B cell (primary cell): ENCODE measurements at regions not wholly inside any gene's neighbourhood (a gene's known extent, or its start where the extent isn't known, plus 50 kb on each side); places are given as distances from the start of the nearest gene placed in this dataset.
"Not testable (repeated sequence)": the region's sequence is repeated elsewhere in the genome, so short reads cannot be mapped to it uniquely, and the experiment has no call there.

ENCODE experiments used
- ATAC-seq: fragments of 200-7000 bp; cut with Tn5 transposase; one replicate; pipeline ENCODE4 v1.10.0; 2021; ENCODE audit warnings: low read depth, mild to moderate bottlenecking, moderate number of reproducible peaks, moderate library complexity
- CTCF ChIA-PET: fragments of 350-600 bp; sonication (Branson Sonifier 250); formaldehyde crosslinking; loops from one replicate; lab custom pipeline; 2021; ENCODE audit warnings: antibody characterized with exemption, inconsistent platforms; lab: Charles Lee
- POLR2A ChIA-PET: fragments of 350-600 bp; sonication (Branson Sonifier 250); formaldehyde crosslinking; loops from one replicate; lab custom pipeline; 2021; ENCODE audit warnings: antibody characterized with exemption; lab: Charles Lee
- DNase-seq: peaks from one replicate; pipeline ENCODE4 v3.0.0; 2013
- H2AFZ ChIP-seq: 2 replicates; pipeline ENCODE4 v1.6.1; 2012; ENCODE audit warnings: mild to moderate bottlenecking, low read depth, low read length; ENCODE audit not compliant: insufficient read depth, poor library complexity, severe bottlenecking
- H3K27ac ChIP-seq, 2 donors: 1 replicate in 1 of 2; 2 replicates in 1 of 2; pipeline ENCODE4 v1.5.1; 2012 to 2013; ENCODE audit warnings: low read length in 2 of 2, mild to moderate bottlenecking in 2 of 2, moderate library complexity in 1 of 2
- H3K27me3 ChIP-seq, 4 experiments: fragments of 200-600 bp in 1 of 4; sonication (generic) in 1 of 4; replicated peaks in 1 of 4; 1 replicate in 2 of 4; 2 replicates in 2 of 4; pipeline versions ENCODE4 v1.6.1 to v1.7.0; 2013 to 2016; ENCODE audit warnings: low read length in 3 of 4, mild to moderate bottlenecking in 2 of 4, mixed read lengths in 1 of 4, moderate library complexity in 1 of 4; ENCODE audit not compliant: insufficient read depth in 4 of 4, control insufficient read depth in 3 of 4; ENCODE audit errors: control extremely low read depth in 1 of 4
- H3K36me3 ChIP-seq, 2 experiments: replicated peaks in 1 of 2; 1 replicate in 1 of 2; 2 replicates in 1 of 2; pipeline versions ENCODE4 v1.6.1 to v1.7.1; 2013; ENCODE audit warnings: low read length in 1 of 2; ENCODE audit not compliant: insufficient read depth in 2 of 2, control insufficient read depth in 1 of 2; ENCODE audit errors: control extremely low read depth in 1 of 2, extremely low read depth in 1 of 2
- H3K4me1 ChIP-seq, 2 donors: fragments of 200-600 bp in 1 of 2; sonication (generic) in 1 of 2; 1 replicate in 1 of 2; 2 replicates in 1 of 2; pipeline versions ENCODE4 v1.5.1 to v1.6.1; 2013 to 2017; ENCODE audit warnings: low read length in 2 of 2; ENCODE audit not compliant: control insufficient read depth in 2 of 2, insufficient read depth in 2 of 2
- H3K4me2 ChIP-seq: replicated peaks from 2 replicates; pipeline ENCODE3; 2012; ENCODE audit warnings: mild to moderate bottlenecking, low read depth, low read length; ENCODE audit not compliant: poor library complexity, severe bottlenecking
- H3K4me3 ChIP-seq, 5 experiments: fragments of 200-600 bp in 1 of 5; sonication (generic) in 1 of 5; 1 replicate in 3 of 5; 2 replicates in 2 of 5; pipeline versions ENCODE4 v1.5.1 to v1.7.0; 2011 to 2016; ENCODE audit warnings: low read length in 4 of 5, mild to moderate bottlenecking in 4 of 5, low read depth in 2 of 5, control low read depth in 1 of 5, moderate library complexity in 1 of 5; ENCODE audit not compliant: insufficient read depth in 1 of 5; ENCODE audit errors: control extremely low read depth in 1 of 5, extremely low read depth in 1 of 5
- H3K79me2 ChIP-seq: fragments of 200-600 bp; sonication (generic); one replicate; pipeline ENCODE4 v1.6.0; 2016; ENCODE audit warnings: low read length; ENCODE audit not compliant: control insufficient read depth, insufficient read depth
- H3K9ac ChIP-seq: fragments of 200-600 bp; sonication (generic); 2 replicates; pipeline ENCODE4 v1.6.1; 2017; ENCODE audit warnings: mild to moderate bottlenecking, low read length, moderate library complexity
- H3K9me3 ChIP-seq, 3 donors: one replicate each; pipeline versions ENCODE4 v1.6.1 to v1.7.1; 2013; ENCODE audit warnings: low read length in 2 of 3; ENCODE audit not compliant: control insufficient read depth in 2 of 3, insufficient read depth in 1 of 3; ENCODE audit errors: control extremely low read depth in 1 of 3
- H4K20me1 ChIP-seq: 2 replicates; pipeline ENCODE4 v1.6.0; 2012; ENCODE audit warnings: mild to moderate bottlenecking, low read length; ENCODE audit not compliant: insufficient read depth, control insufficient read depth, poor library complexity, severe bottlenecking
- H3K27ac Mint-ChIP-seq: one replicate; pipeline ENCODE4 v1.8.0; 2021; ENCODE audit warnings: mixed read lengths
- H3K27me3 Mint-ChIP-seq: one replicate; pipeline ENCODE4 v1.8.0; 2021; ENCODE audit warnings: mixed read lengths
- H3K4me1 Mint-ChIP-seq: one replicate; pipeline ENCODE4 v1.8.0; 2021; ENCODE audit warnings: mixed read lengths
- H3K4me3 Mint-ChIP-seq: one replicate; pipeline ENCODE4 v1.8.0; 2021; ENCODE audit warnings: mixed read lengths
- H3K9me3 Mint-ChIP-seq: one replicate; pipeline ENCODE4 v1.8.0; 2022; ENCODE audit warnings: mixed read lengths; ENCODE audit not compliant: insufficient read depth
- CTCF ChIP-seq: fragments of 200-600 bp; IDR thresholded peaks from one replicate; pipeline ENCODE4 v1.8.0; 2022; ENCODE audit warnings: antibody characterized with exemption, mild to moderate bottlenecking
- EZH2 ChIP-seq: IDR thresholded peaks from 2 replicates; pipeline ENCODE4 v1.6.1; 2012; ENCODE audit warnings: borderline replicate concordance, low read depth, mild to moderate bottlenecking, moderate library complexity, low read length; ENCODE audit not compliant: insufficient read depth, poor library complexity, severe bottlenecking
- WGBS: methylation state at CpG from one replicate; pipeline ENCODE4 v1.1.5; 2013; ENCODE audit warnings: missing lambda C conversion rate; ENCODE audit not compliant: insufficient coverage; 5-methylcytosine and 5-hydroxymethylcytosine counted together
- intact Hi-C: fragments of 100-400 bp; cut with micrococcal nuclease; formaldehyde crosslinking; loops from one replicate; pipeline ENCODE4 v1.10.0; 2022

GRCh38 chr4:122996350-122996749 is 74.0 kb upstream of the NUDT6 start:
- 100% methylated on average over 1 of the region's 1 CpG for WGBS
- Histone ChIP-seq H3K27me3 (no peaks in the 10 kb centered on the region), H3K9me3 (no peaks in the 10 kb centered on the region), H3K4me1 (no peaks in the 10 kb centered on the region), H3K4me3 (no peak overlapping the region), H3K27ac (no peak overlapping the region), H3K9ac (no peak overlapping the region), H3K36me3 (no peaks in the 10 kb centered on the region), H4K20me1 (no peaks in the 10 kb centered on the region), H2AFZ (no peak overlapping the region), H3K4me2 (no peak overlapping the region), H3K79me2 (no peaks in the 10 kb centered on the region)
- H3K4me3 Mint-ChIP-seq = no peak overlapping the region
- ATAC-seq = no peak
- peaks cover 2% of the 10 kb centered on the region for H3K4me1 Mint-ChIP-seq
- TF ChIP-seq EZH2 (no peak), CTCF (no peak)
- H3K27ac Mint-ChIP-seq = no peak overlapping the region
- DNase-seq = no peak
- no peaks in the 10 kb centered on the region for H3K27me3 Mint-ChIP-seq
- POLR2A ChIA-PET = no interaction called here
- CTCF ChIA-PET = no interaction called here
- intact Hi-C loops = no loop called here
- H3K9me3 Mint-ChIP-seq = no peaks in the 10 kb centered on the region

- intact Hi-C loops = no loop called here
- CTCF ChIA-PET = no interaction called here
- Histone ChIP-seq H4K20me1 (no peaks in the 10 kb centered on the region), H3K9ac (no peak overlapping the region), H3K27ac (no peak overlapping the region), H3K9me3 (no peaks in the 10 kb centered on the region), H3K79me2 (no peaks in the 10 kb centered on the region), H3K4me1 (no peaks in the 10 kb centered on the region), H3K4me2 (no peak overlapping the region), H3K36me3 (no peaks in the 10 kb centered on the region), H3K27me3 (no peaks in the 10 kb centered on the region), H2AFZ (no peak overlapping the region), H3K4me3 (no peak overlapping the region)
- H3K4me1 Mint-ChIP-seq = peaks cover 2% of the 10 kb centered on the region
- POLR2A ChIA-PET = no interaction called here
- no peak overlapping the region for H3K27ac Mint-ChIP-seq
- no peaks in the 10 kb centered on the region for H3K27me3 Mint-ChIP-seq
- no peak for DNase-seq
- H3K4me3 Mint-ChIP-seq = no peak overlapping the region
- H3K9me3 Mint-ChIP-seq = no peaks in the 10 kb centered on the region
- no CpG with 5 or more reads among the region's 2 CpGs for WGBS
- TF ChIP-seq CTCF (no peak), EZH2 (no peak)
- ATAC-seq = no peak
Measured at GRCh38 chr4:122997463-122998101, 75.2 kb upstream of the NUDT6 start.

- H3K27me3 ChIP-seq, CTCF ChIA-PET, H3K4me3 ChIP-seq, H3K36me3 ChIP-seq, H3K27me3 Mint-ChIP-seq, ATAC-seq, intact Hi-C loops, H3K4me2 ChIP-seq, H2AFZ ChIP-seq, H3K9me3 ChIP-seq, H3K9me3 Mint-ChIP-seq, H3K9ac ChIP-seq, H3K4me1 ChIP-seq, H4K20me1 ChIP-seq, H3K27ac ChIP-seq, POLR2A ChIA-PET, H3K4me3 Mint-ChIP-seq, H3K27ac Mint-ChIP-seq, DNase-seq, H3K4me1 Mint-ChIP-seq, H3K79me2 ChIP-seq: not testable (repeated sequence)
- WGBS = over 99% methylated on average over 13 of the region's 17 CpGs
Measured at GRCh38 chr4:123004079-123004478, 81.7 kb upstream of the NUDT6 start.
